Astrocyte (in vitro differentiated cells and primary cell): ENCODE measurements at regions not wholly inside any gene's neighbourhood (a gene's known extent, or its start where the extent isn't known, plus 50 kb on each side); places are given as distances from the start of the nearest gene placed in this dataset.

ENCODE experiments used
- DNase-seq: peaks from one replicate; pipeline ENCODE4 v3.0.0-alpha.2; 2010; ENCODE audit warnings: low read depth
- FAIRE-seq: peaks from 2 replicates; lab custom pipeline; 2011; peaks lifted over from hg19 to GRCh38; lab: Jason Lieb, UNC
- H2AFZ ChIP-seq: 2 replicates; pipeline ENCODE4 v1.6.0; 2012; ENCODE audit warnings: low read depth, low read length, inconsistent platforms
- H3K27ac ChIP-seq: 2 replicates; pipeline ENCODE4 v1.5.1; 2011; ENCODE audit warnings: low read depth, low read length, inconsistent platforms
- H3K27me3 ChIP-seq: 2 replicates; pipeline ENCODE4 v1.6.0; 2011; ENCODE audit warnings: low read length, inconsistent platforms; ENCODE audit not compliant: insufficient read depth
- H3K36me3 ChIP-seq: 2 replicates; pipeline ENCODE4 v1.5.1; 2011; ENCODE audit warnings: low read length, inconsistent platforms; ENCODE audit not compliant: insufficient read depth
- H3K4me1 ChIP-seq: 2 replicates; pipeline ENCODE4 v1.5.1; 2011; ENCODE audit warnings: low read length, inconsistent platforms; ENCODE audit not compliant: insufficient read depth
- H3K4me2 ChIP-seq: 2 replicates; pipeline ENCODE4 v1.6.0; 2012; ENCODE audit warnings: low read length, inconsistent platforms
- H3K4me3 ChIP-seq: 2 replicates; pipeline ENCODE4 v1.5.1; 2011; ENCODE audit warnings: low read depth, mild to moderate bottlenecking, low read length, inconsistent platforms; ENCODE audit not compliant: insufficient read depth
- H3K79me2 ChIP-seq: 2 replicates; pipeline ENCODE4 v1.6.0; 2012; ENCODE audit warnings: mild to moderate bottlenecking, low read length, inconsistent platforms; ENCODE audit not compliant: insufficient read depth
- H3K9ac ChIP-seq: 2 replicates; pipeline ENCODE4 v1.6.0; 2012; ENCODE audit warnings: mild to moderate bottlenecking, low read length, inconsistent platforms
- H3K9me3 ChIP-seq: 2 replicates; pipeline ENCODE4 v1.5.1; 2012; ENCODE audit warnings: low read depth, mild to moderate bottlenecking, low read length, inconsistent platforms; ENCODE audit not compliant: insufficient read depth
- H4K20me1 ChIP-seq: 2 replicates; pipeline ENCODE4 v1.6.0; 2012; ENCODE audit warnings: low read length, inconsistent platforms; ENCODE audit not compliant: insufficient read depth
- H3K27ac Mint-ChIP-seq: one replicate; pipeline ENCODE4 v1.8.0; 2021; ENCODE audit warnings: mild to moderate bottlenecking, mixed read lengths; ENCODE audit not compliant: unreplicated experiment
- H3K27me3 Mint-ChIP-seq: one replicate; pipeline ENCODE4 v1.8.0; 2021; ENCODE audit warnings: low read depth, mixed read lengths; ENCODE audit not compliant: unreplicated experiment
- H3K36me3 Mint-ChIP-seq: one replicate; pipeline ENCODE4 v1.8.0; 2021; ENCODE audit warnings: low read depth, mixed read lengths; ENCODE audit not compliant: unreplicated experiment
- H3K4me1 Mint-ChIP-seq: one replicate; pipeline ENCODE4 v1.8.0; 2021; ENCODE audit warnings: low read depth, mixed read lengths; ENCODE audit not compliant: unreplicated experiment
- H3K4me3 Mint-ChIP-seq: one replicate; pipeline ENCODE4 v1.8.0; 2021; ENCODE audit warnings: mild to moderate bottlenecking, moderate library complexity, mixed read lengths; ENCODE audit not compliant: unreplicated experiment
- H3K9me3 Mint-ChIP-seq: one replicate; pipeline ENCODE4 v1.8.0; 2021; ENCODE audit warnings: mild to moderate bottlenecking, mixed read lengths; ENCODE audit not compliant: unreplicated experiment
- CTCF ChIP-seq: IDR thresholded peaks from 2 replicates; pipeline ENCODE4 v1.5.1; 2011; ENCODE audit warnings: low read depth, mild to moderate bottlenecking, inconsistent platforms, low read length, moderate library complexity; ENCODE audit not compliant: insufficient read depth
- EZH2 ChIP-seq: IDR thresholded peaks from 2 replicates; pipeline ENCODE4 v1.6.1; 2012; ENCODE audit warnings: mild to moderate bottlenecking, low read length, inconsistent platforms; ENCODE audit not compliant: insufficient read depth

GRCh38 chr9:73014011-73014410 lies 61.2 kb upstream of the ALDH1A1 start:
- Histone ChIP-seq H4K20me1 (no peaks in the 10 kb centered on the region), H3K4me3 (no peak overlapping the region), H3K9me3 (no peaks in the 10 kb centered on the region), H3K4me1 (no peaks in the 10 kb centered on the region), H3K4me2 (no peak overlapping the region), H2AFZ (no peak overlapping the region), H3K9ac (no peak overlapping the region), H3K36me3 (no peaks in the 10 kb centered on the region), H3K79me2 (no peaks in the 10 kb centered on the region), H3K27me3 (no peaks in the 10 kb centered on the region), H3K27ac (no peak overlapping the region)
- Mint-ChIP-seq H3K27ac (no peak overlapping the region), H3K27me3 (no peaks in the 10 kb centered on the region), H3K4me1 (no peaks in the 10 kb centered on the region), H3K36me3 (no peaks in the 10 kb centered on the region), H3K9me3 (no peaks in the 10 kb centered on the region), H3K4me3 (no peak overlapping the region)
- DNase-seq (no peak), FAIRE-seq (no peak)
- TF ChIP-seq CTCF (no peak), EZH2 (no peak)

GRCh38 chr9:73011956-73012355 lies 59.1 kb upstream of the ALDH1A1 start:
- no peaks in the 10 kb centered on the region for H3K4me1 Mint-ChIP-seq

More at GRCh38 chr9:73011956-73012355, 59.1 kb upstream of the ALDH1A1 start:
- Histone ChIP-seq H4K20me1 (no peaks in the 10 kb centered on the region), H2AFZ (no peak overlapping the region), H3K4me2 (no peak overlapping the region), H3K4me3 (no peak overlapping the region), H3K4me1 (no peaks in the 10 kb centered on the region), H3K9ac (no peak overlapping the region), H3K79me2 (no peaks in the 10 kb centered on the region), H3K36me3 (no peaks in the 10 kb centered on the region), H3K9me3 (no peaks in the 10 kb centered on the region), H3K27ac (no peak overlapping the region), H3K27me3 (no peaks in the 10 kb centered on the region)
- FAIRE-seq (no peak), DNase-seq (no peak)
- Mint-ChIP-seq H3K4me3 (no peak overlapping the region), H3K27ac (no peak overlapping the region), H3K27me3 (peaks cover 1% of the 10 kb centered on the region), H3K9me3 (no peaks in the 10 kb centered on the region), H3K36me3 (no peaks in the 10 kb centered on the region)
- TF ChIP-seq CTCF (no peak), EZH2 (no peak)
